Nephron progenitor cell (in vitro differentiated cells): ENCODE measurements at regions not wholly inside any gene's neighbourhood (a gene's known extent, or its start where the extent isn't known, plus 50 kb on each side); places are given as distances from the start of the nearest gene placed in this dataset.
"Not testable (repeated sequence)": the region's sequence is repeated elsewhere in the genome, so short reads cannot be mapped to it uniquely, and the experiment has no call there.

Experiments used
- DNase-seq: peaks from one replicate; pipeline ENCODE4 v3.0.0; 2021
- H3K27ac Mint-ChIP-seq: 2 replicates; pipeline ENCODE4 v1.8.0; 2021; ENCODE audit warnings: mild to moderate bottlenecking, moderate library complexity, mixed read lengths
- H3K27me3 Mint-ChIP-seq: 2 replicates; pipeline ENCODE4 v1.8.0; 2021; ENCODE audit warnings: mild to moderate bottlenecking, low read depth, mixed read lengths; ENCODE audit not compliant: poor library complexity
- H3K36me3 Mint-ChIP-seq: 2 replicates; pipeline ENCODE4 v1.8.0; 2021; ENCODE audit warnings: low read depth, mixed read lengths
- H3K4me1 Mint-ChIP-seq: 2 replicates; pipeline ENCODE4 v1.8.0; 2021; ENCODE audit warnings: mixed read lengths
- H3K4me3 Mint-ChIP-seq: 2 replicates; pipeline ENCODE4 v1.8.0; 2021; ENCODE audit warnings: mild to moderate bottlenecking, moderate library complexity, mixed read lengths
- H3K9me3 Mint-ChIP-seq: 2 replicates; pipeline ENCODE4 v1.8.0; 2021; ENCODE audit warnings: mild to moderate bottlenecking, moderate library complexity, mixed read lengths

DNA sequence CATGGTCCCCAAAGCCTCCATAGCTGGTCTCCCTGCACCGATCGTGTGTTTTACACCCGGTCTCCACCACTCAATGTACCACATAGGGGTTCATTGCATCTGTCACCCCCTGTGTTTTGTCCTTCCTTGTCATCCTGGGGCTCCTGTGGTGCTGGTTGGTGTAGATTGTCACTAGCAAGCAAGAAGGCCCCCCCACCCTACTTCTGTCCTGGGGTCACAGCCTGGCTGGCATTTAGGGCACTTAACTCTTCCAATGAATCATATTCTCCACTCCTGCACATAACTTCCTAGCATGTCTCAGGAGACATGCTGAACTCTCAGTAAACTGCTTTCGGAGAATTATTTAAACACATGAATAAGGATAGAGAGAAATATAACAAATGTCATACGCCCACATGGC is 161.4 kb downstream of the BCL2L11 start:
- H3K9me3 Mint-ChIP-seq, H3K27me3 Mint-ChIP-seq, H3K4me1 Mint-ChIP-seq, H3K27ac Mint-ChIP-seq, H3K4me3 Mint-ChIP-seq, DNase-seq, H3K36me3 Mint-ChIP-seq: not testable (repeated sequence)

DNA sequence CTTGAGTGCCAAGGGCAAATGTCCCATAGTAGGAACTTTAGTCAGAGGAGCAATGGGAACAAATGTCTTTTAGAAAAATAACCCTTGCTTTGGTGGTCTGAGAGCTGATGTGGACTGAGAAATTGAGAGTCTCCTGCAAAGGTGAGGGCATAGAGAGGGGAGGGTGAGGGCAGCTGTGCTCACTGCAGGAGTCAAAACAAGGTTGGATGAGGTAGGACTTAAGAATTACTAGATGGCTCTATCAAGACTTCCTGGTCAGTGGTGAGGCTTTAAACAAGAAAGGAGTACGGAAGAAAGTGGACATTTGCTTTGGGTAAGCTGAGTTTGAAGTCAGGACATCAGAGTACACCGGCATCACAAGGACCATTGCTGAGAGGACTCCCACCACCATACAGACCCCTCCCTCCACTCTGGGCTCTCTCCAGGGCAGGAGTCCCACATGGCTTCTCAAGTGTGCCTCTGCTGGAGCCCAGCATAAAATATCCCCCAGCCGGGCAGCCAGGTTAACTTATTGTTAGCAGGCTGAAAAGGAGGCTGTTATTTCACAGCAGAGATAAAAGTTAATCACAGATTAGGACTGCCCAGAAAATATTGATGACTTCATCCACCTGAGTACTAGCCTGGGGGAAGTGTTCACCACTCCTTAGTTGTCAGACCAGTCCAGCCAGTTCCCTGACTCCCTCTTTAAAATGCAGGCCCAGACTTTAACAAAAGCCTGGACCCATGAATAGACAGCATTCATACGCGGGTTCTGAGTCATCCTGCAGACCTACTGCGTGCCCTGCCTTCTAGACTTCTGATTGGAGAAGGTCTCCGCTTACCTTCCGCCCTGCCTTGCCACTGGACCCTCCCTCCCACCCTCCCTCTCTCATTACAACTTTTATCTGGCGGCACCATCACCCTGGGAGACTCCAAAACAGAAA is 167.2 kb downstream of the BCL2L11 start:
- not testable (repeated sequence) for DNase-seq, H3K9me3 Mint-ChIP-seq, H3K4me1 Mint-ChIP-seq, H3K27me3 Mint-ChIP-seq, H3K27ac Mint-ChIP-seq, H3K4me3 Mint-ChIP-seq, H3K36me3 Mint-ChIP-seq

DNA sequence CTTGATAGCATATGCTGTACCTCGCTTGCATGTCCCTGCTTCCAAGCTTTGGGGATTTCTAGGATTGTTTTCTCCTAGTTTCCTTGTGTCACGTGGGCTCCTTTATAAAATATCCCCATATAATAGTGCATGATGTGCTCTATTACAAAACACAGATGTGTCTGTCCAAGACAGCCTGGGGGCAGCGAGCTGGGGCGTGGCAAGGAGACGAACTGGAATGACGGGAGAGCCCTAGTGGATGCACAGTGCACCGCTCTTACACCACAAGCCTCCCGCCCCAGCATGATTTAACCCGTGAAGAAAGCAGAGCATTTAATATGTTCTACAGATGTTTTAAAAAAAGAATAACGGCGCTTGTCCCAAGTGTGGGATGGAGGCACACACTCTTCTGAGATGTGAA is 169.7 kb downstream of the BCL2L11 start:
- not testable (repeated sequence) for H3K36me3 Mint-ChIP-seq, H3K4me1 Mint-ChIP-seq, DNase-seq, H3K27ac Mint-ChIP-seq, H3K9me3 Mint-ChIP-seq, H3K4me3 Mint-ChIP-seq, H3K27me3 Mint-ChIP-seq

DNA sequence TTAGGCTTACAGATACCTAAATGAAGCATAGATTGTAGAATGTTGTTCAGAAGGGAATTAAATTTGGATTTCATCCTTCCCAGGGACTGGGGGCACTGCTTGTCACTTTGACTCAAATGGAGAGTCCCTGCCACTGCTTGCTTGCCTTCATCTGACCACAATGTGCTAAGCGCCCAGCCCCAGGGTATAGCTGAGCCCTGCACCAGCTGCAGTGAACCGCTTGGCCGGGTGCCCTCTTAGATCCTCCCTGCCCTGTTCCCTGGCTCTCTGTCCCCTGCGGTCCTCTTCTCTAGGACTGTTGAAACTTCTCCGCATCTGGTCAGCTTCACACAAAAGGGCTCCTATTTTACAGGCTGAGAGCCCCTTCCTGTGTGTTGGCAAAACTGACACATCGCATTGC is 170.9 kb downstream of the BCL2L11 start:
- not testable (repeated sequence) for H3K27me3 Mint-ChIP-seq, H3K9me3 Mint-ChIP-seq, H3K36me3 Mint-ChIP-seq, H3K4me1 Mint-ChIP-seq, H3K27ac Mint-ChIP-seq, DNase-seq, H3K4me3 Mint-ChIP-seq

DNA sequence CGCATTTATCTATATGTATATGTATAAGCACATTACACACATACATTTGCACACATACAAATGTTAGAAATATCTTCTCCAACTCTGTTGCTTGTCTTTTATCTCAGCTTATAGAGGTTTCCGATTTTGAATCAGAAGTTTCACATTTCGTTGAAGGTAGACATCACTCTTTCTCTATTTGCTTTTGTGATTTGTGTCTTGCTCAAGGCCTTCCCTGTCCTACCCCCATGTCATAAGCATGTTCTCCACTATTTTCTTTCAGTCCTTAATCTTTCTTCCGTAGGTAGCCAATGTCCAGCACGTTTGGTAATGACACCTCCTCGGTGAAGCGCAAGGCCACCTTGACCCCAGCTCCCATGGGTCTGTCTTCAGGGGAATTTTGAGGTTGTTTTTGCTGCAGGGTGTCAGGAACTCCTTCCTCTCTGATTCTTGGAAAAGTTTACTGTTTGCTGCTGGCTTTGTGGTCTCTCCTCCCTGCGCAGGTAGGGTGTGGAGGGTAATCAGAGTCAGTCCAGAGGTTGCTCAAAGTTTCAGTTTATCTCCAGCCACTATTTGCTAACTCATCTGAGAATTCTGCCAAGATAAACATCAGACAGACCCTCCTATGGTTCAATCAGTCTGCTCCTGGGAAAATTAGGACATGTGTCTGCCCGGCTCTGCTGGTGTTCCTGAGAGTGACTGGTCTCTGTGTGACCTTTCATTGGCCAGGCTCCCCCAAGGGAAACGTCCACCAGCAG is 171.7 kb downstream of the BCL2L11 start:
- not testable (repeated sequence) for H3K36me3 Mint-ChIP-seq, H3K9me3 Mint-ChIP-seq, H3K27me3 Mint-ChIP-seq, DNase-seq, H3K4me1 Mint-ChIP-seq, H3K4me3 Mint-ChIP-seq, H3K27ac Mint-ChIP-seq

DNA sequence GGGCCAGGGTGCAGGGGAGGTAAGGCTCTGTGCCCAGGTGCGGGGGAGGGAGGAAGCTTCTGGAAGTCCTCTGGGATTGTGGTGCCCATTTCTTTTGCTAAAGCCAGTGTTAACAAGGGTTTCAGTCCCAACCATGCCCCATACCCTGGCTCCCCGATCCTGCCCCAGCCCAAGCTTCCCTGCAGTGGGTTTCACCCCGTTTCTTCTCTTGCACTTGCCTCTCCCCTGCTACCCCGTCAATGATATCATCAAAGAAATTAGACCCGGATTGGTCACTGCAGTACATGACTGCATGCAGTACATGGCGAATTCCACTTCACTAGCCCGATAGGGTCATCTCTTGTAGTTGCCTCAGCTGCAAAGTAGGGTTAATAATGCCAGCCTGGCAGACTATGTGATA is 174.0 kb downstream of the BCL2L11 start:
- H3K36me3 Mint-ChIP-seq, H3K9me3 Mint-ChIP-seq, H3K27ac Mint-ChIP-seq, H3K4me3 Mint-ChIP-seq, H3K27me3 Mint-ChIP-seq, DNase-seq, H3K4me1 Mint-ChIP-seq: not testable (repeated sequence)

DNA sequence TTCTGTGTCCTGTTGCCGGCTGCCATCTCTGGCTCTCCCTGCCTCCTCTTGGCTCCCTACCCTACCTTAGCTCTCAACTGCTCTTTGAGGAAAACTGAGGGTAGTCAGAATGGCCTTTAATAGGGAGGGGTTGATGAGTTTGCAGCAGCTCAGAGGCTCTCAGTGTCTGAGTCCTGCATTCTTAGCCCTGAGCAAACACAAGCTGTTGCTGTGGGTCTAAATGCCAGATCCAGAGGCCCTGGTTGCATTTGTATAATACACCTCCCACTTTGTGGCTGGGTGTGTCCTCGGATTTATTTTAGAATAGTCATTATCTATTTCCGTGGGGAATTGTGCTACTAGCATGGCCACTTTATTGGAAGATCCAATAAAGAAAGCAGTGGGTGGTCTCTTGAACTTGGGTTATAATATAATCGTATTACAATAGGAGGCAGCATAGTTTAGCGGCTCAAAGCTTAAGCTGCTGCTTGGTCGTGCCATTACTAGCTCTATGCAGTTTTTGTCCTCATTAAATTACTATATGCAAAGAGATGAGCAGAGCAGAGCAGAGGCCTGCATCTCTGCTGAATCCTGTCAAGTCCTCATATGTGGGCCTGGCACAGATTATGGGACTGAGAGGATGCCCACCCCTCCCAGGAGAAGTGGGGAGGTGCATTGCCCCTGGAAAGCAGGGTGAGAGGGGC is 175.5 kb downstream of the BCL2L11 start:
- H3K27ac Mint-ChIP-seq, H3K4me1 Mint-ChIP-seq, H3K9me3 Mint-ChIP-seq, H3K36me3 Mint-ChIP-seq, H3K27me3 Mint-ChIP-seq, H3K4me3 Mint-ChIP-seq, DNase-seq: not testable (repeated sequence)

DNA sequence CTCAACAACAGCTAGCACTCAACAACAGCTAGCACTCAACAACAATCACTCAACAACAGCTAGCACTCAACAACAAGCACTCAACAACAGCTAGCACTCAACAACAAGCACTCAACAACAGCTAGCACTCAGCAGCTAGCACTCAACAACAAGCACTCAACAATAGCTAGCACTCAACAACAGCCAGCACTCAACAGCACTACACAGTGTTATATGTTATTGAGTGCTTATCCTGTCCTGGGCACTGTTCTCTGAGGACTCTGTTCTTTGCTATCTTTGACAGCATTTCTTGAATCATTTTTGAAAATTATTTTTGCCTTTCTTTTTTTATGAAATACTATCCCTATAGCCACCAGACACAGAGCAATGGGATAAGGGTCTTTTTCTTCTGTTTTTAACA is 176.4 kb downstream of the BCL2L11 start:
- H3K4me3 Mint-ChIP-seq, H3K9me3 Mint-ChIP-seq, H3K36me3 Mint-ChIP-seq, DNase-seq, H3K27ac Mint-ChIP-seq, H3K27me3 Mint-ChIP-seq, H3K4me1 Mint-ChIP-seq: not testable (repeated sequence)

DNA sequence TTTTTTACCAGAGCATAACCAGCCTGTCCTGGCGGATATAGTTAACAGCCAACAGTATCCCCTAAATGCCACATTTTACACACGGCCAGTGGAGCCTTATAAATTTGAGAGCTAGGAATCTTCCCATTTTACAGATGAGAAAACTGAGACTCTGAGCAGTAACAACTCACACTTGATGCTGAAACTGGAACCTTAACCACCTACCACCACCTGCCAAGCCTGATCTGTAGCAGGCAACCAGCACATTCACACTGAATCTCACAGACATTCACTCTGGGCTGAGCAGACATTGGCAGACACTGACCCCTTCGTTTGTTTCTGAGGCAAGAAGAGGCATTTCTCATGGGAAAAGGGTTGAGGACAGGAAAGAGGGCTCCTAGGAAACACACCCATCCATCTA is 178.2 kb downstream of the BCL2L11 start:
- not testable (repeated sequence) for H3K27ac Mint-ChIP-seq, H3K4me3 Mint-ChIP-seq, H3K27me3 Mint-ChIP-seq, H3K9me3 Mint-ChIP-seq, H3K4me1 Mint-ChIP-seq, H3K36me3 Mint-ChIP-seq, DNase-seq

DNA sequence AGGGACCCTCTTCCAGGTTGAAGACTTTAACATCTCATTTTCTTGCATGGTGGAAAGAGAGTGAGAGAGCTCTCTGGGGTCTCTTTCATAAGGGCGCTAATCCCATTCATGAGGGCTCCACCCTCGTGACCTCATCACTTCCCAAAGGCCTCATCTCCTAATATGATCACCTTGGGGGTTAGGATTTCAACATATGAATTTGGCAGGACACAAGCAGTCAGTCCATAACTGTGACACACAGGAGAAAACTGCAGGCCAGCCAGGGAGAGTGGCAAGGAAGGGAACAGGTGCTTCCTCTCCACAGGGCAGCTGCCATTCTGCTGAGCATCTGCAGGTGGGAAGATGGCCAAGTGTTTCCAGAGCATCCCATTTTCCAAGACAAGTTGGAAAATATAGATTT is 178.9 kb downstream of the BCL2L11 start:
- H3K36me3 Mint-ChIP-seq, H3K4me3 Mint-ChIP-seq, H3K27me3 Mint-ChIP-seq, H3K9me3 Mint-ChIP-seq, H3K27ac Mint-ChIP-seq, H3K4me1 Mint-ChIP-seq, DNase-seq: not testable (repeated sequence)

DNA sequence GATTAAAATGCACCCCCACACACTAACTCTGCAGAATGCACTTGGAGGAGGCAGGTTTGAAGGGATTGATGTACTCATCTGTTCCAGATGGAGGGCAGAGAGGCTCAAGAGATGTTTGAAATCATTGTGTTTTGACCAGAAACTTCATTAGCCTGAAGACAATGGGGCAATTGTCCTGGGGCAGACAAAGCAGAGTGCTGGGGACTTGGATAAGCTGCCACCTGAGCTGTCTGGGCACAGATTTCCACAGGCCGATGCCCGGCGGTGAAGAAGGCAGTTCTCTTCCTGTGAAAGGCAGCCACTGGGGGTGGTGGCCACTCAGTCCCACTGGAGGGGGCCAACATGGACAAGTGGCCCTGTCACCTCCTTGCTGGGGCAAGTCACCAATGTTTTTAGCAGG is 181.0 kb downstream of the BCL2L11 start:
- not testable (repeated sequence) for H3K4me3 Mint-ChIP-seq, DNase-seq

DNA sequence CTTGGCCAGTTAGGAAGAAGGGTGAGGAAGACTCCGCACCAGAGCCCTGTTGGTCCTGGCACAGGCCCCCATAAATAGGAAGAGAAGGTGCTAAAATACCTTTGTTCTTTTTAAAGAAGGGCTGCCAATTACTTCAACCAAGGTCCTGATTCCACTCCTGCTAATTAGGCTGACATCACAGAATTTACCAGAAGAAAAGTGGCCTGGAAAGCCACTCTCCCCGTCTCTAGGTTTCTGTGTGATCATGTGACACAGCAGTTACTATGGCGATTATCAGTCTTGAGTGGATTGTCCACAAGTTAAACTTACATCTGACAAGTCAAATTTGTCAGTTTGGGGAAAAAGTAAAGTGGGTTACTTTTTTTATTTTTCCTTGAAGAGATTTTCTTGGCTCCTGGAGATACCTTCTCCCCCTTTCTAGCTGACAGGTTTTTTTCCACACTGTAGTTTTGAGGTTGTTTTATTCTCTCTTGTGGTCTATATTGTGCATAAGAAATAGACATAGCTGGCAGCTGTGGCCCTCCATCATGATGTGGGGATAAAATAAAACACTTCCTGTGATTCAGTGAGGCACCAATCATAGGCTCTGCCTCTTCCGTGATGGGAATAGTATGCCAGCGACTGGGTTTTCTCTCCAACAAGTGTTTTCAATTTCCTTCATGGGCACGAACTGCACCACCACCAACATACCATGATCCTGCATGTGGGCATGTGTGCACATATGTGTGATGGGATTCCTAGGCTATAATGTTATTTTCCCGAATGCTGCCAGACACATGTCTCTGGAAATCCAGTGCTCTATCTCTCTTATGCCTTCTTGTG is 181.9 kb downstream of the BCL2L11 start:
- not testable (repeated sequence) for H3K27ac Mint-ChIP-seq, H3K4me1 Mint-ChIP-seq, H3K9me3 Mint-ChIP-seq, H3K4me3 Mint-ChIP-seq, H3K36me3 Mint-ChIP-seq, DNase-seq, H3K27me3 Mint-ChIP-seq

More for the DNA sequence above, 181.0 kb downstream of the BCL2L11 start:
- not testable (repeated sequence) for H3K27me3 Mint-ChIP-seq, H3K36me3 Mint-ChIP-seq, H3K27ac Mint-ChIP-seq, H3K9me3 Mint-ChIP-seq, H3K4me1 Mint-ChIP-seq

DNA sequence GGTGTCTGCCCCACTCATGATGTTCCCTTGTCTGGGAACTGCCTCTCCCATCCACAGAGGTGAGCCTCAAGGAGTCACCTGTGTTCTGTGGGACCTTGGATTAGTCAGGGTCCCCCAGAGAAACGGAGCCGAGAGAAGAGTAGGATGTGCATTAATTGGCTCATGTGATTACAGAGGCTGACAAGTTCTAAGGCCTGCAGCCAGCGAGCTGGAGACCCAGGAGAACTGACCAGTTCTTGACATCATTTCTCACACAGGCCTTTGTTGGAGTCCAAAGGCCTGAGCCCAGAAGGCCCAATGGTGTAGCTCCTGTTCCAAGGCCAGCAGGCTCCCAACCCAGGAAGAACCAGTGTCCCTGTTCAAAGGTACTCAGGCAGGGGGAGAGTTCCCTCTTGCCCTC is 186.6 kb downstream of the BCL2L11 start:
- DNase-seq, H3K27ac Mint-ChIP-seq, H3K36me3 Mint-ChIP-seq, H3K4me3 Mint-ChIP-seq, H3K9me3 Mint-ChIP-seq, H3K27me3 Mint-ChIP-seq: not testable (repeated sequence)
- H3K4me1 Mint-ChIP-seq, result peaks cover 27% of the 10 kb centered on the region
